B cell (primary cell): ENCODE measurements at regions not wholly inside any gene's neighbourhood (a gene's known extent, or its start where the extent isn't known, plus 50 kb on each side); places are given as distances from the start of the nearest gene placed in this dataset.

ENCODE experiments used
- ATAC-seq: fragments of 200-7000 bp; cut with Tn5 transposase; one replicate; pipeline ENCODE4 v1.10.0; 2021; ENCODE audit warnings: low read depth, mild to moderate bottlenecking, moderate number of reproducible peaks, moderate library complexity
- CTCF ChIA-PET: fragments of 350-600 bp; sonication (Branson Sonifier 250); formaldehyde crosslinking; loops from one replicate; lab custom pipeline; 2021; ENCODE audit warnings: antibody characterized with exemption, inconsistent platforms; lab: Charles Lee
- POLR2A ChIA-PET: fragments of 350-600 bp; sonication (Branson Sonifier 250); formaldehyde crosslinking; loops from one replicate; lab custom pipeline; 2021; ENCODE audit warnings: antibody characterized with exemption; lab: Charles Lee
- DNase-seq: peaks from one replicate; pipeline ENCODE4 v3.0.0; 2013
- H2AFZ ChIP-seq: 2 replicates; pipeline ENCODE4 v1.6.1; 2012; ENCODE audit warnings: mild to moderate bottlenecking, low read depth, low read length; ENCODE audit not compliant: insufficient read depth, poor library complexity, severe bottlenecking
- H3K27ac ChIP-seq, 2 donors: 1 replicate in 1 of 2; 2 replicates in 1 of 2; pipeline ENCODE4 v1.5.1; 2012 to 2013; ENCODE audit warnings: low read length in 2 of 2, mild to moderate bottlenecking in 2 of 2, moderate library complexity in 1 of 2
- H3K27me3 ChIP-seq, 4 experiments: fragments of 200-600 bp in 1 of 4; sonication (generic) in 1 of 4; replicated peaks in 1 of 4; 1 replicate in 2 of 4; 2 replicates in 2 of 4; pipeline versions ENCODE4 v1.6.1 to v1.7.0; 2013 to 2016; ENCODE audit warnings: low read length in 3 of 4, mild to moderate bottlenecking in 2 of 4, mixed read lengths in 1 of 4, moderate library complexity in 1 of 4; ENCODE audit not compliant: insufficient read depth in 4 of 4, control insufficient read depth in 3 of 4; ENCODE audit errors: control extremely low read depth in 1 of 4
- H3K36me3 ChIP-seq, 2 experiments: replicated peaks in 1 of 2; 1 replicate in 1 of 2; 2 replicates in 1 of 2; pipeline versions ENCODE4 v1.6.1 to v1.7.1; 2013; ENCODE audit warnings: low read length in 1 of 2; ENCODE audit not compliant: insufficient read depth in 2 of 2, control insufficient read depth in 1 of 2; ENCODE audit errors: control extremely low read depth in 1 of 2, extremely low read depth in 1 of 2
- H3K4me1 ChIP-seq, 2 donors: fragments of 200-600 bp in 1 of 2; sonication (generic) in 1 of 2; 1 replicate in 1 of 2; 2 replicates in 1 of 2; pipeline versions ENCODE4 v1.5.1 to v1.6.1; 2013 to 2017; ENCODE audit warnings: low read length in 2 of 2; ENCODE audit not compliant: control insufficient read depth in 2 of 2, insufficient read depth in 2 of 2
- H3K4me2 ChIP-seq: replicated peaks from 2 replicates; pipeline ENCODE3; 2012; ENCODE audit warnings: mild to moderate bottlenecking, low read depth, low read length; ENCODE audit not compliant: poor library complexity, severe bottlenecking
- H3K4me3 ChIP-seq, 5 experiments: fragments of 200-600 bp in 1 of 5; sonication (generic) in 1 of 5; 1 replicate in 3 of 5; 2 replicates in 2 of 5; pipeline versions ENCODE4 v1.5.1 to v1.7.0; 2011 to 2016; ENCODE audit warnings: low read length in 4 of 5, mild to moderate bottlenecking in 4 of 5, low read depth in 2 of 5, control low read depth in 1 of 5, moderate library complexity in 1 of 5; ENCODE audit not compliant: insufficient read depth in 1 of 5; ENCODE audit errors: control extremely low read depth in 1 of 5, extremely low read depth in 1 of 5
- H3K79me2 ChIP-seq: fragments of 200-600 bp; sonication (generic); one replicate; pipeline ENCODE4 v1.6.0; 2016; ENCODE audit warnings: low read length; ENCODE audit not compliant: control insufficient read depth, insufficient read depth
- H3K9ac ChIP-seq: fragments of 200-600 bp; sonication (generic); 2 replicates; pipeline ENCODE4 v1.6.1; 2017; ENCODE audit warnings: mild to moderate bottlenecking, low read length, moderate library complexity
- H3K9me3 ChIP-seq, 3 donors: one replicate each; pipeline versions ENCODE4 v1.6.1 to v1.7.1; 2013; ENCODE audit warnings: low read length in 2 of 3; ENCODE audit not compliant: control insufficient read depth in 2 of 3, insufficient read depth in 1 of 3; ENCODE audit errors: control extremely low read depth in 1 of 3
- H4K20me1 ChIP-seq: 2 replicates; pipeline ENCODE4 v1.6.0; 2012; ENCODE audit warnings: mild to moderate bottlenecking, low read length; ENCODE audit not compliant: insufficient read depth, control insufficient read depth, poor library complexity, severe bottlenecking
- H3K27ac Mint-ChIP-seq: one replicate; pipeline ENCODE4 v1.8.0; 2021; ENCODE audit warnings: mixed read lengths
- H3K27me3 Mint-ChIP-seq: one replicate; pipeline ENCODE4 v1.8.0; 2021; ENCODE audit warnings: mixed read lengths
- H3K4me1 Mint-ChIP-seq: one replicate; pipeline ENCODE4 v1.8.0; 2021; ENCODE audit warnings: mixed read lengths
- H3K4me3 Mint-ChIP-seq: one replicate; pipeline ENCODE4 v1.8.0; 2021; ENCODE audit warnings: mixed read lengths
- H3K9me3 Mint-ChIP-seq: one replicate; pipeline ENCODE4 v1.8.0; 2022; ENCODE audit warnings: mixed read lengths; ENCODE audit not compliant: insufficient read depth
- EZH2 ChIP-seq: IDR thresholded peaks from 2 replicates; pipeline ENCODE4 v1.6.1; 2012; ENCODE audit warnings: borderline replicate concordance, low read depth, mild to moderate bottlenecking, moderate library complexity, low read length; ENCODE audit not compliant: insufficient read depth, poor library complexity, severe bottlenecking
- WGBS: methylation state at CpG from one replicate; pipeline ENCODE4 v1.1.5; 2013; ENCODE audit warnings: missing lambda C conversion rate; ENCODE audit not compliant: insufficient coverage; 5-methylcytosine and 5-hydroxymethylcytosine counted together
- intact Hi-C: fragments of 100-400 bp; cut with micrococcal nuclease; formaldehyde crosslinking; loops from one replicate; pipeline ENCODE4 v1.10.0; 2022
- TF ChIP-seq, protein P1 (sequence below): fragments of 200-600 bp; IDR thresholded peaks from one replicate; pipeline ENCODE4 v1.8.0; 2022; ENCODE audit warnings: antibody characterized with exemption, mild to moderate bottlenecking

DNA sequence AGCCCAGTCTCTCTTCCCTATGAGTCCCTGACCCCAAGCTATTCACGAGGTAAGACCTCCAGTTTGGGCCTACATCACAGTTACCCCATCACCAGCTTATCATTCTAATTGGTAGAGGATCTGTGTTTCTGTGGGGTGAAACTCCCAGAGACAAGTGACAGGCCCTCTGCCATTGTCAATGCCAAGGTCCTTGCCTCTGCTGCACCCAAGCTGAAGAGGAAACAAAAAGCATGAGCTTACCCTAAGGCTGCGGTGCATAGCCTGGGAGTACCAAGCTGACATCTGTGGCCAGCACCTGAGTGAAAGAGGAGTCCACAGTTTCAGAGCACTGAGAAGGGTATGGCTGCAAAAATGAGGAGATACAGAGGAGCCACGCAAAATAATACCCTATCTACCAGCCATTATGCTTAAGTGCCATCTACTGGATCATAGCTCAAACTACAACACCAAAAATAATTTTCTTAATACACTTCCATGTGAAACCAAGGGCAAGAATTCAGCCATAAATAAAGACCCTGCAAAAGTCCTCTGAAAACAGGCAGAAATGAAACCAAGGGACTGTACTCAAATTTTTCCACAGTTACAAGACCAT lies 62.3 kb upstream of the ANO5 start:
- H3K9me3 Mint-ChIP-seq: peaks cover 10% of the 10 kb centered on the region
- no peak overlapping the region for H3K9ac ChIP-seq
- no peaks in the 10 kb centered on the region for H4K20me1 ChIP-seq
- H3K27ac Mint-ChIP-seq: no peak overlapping the region
- ChIA-PET CTCF (no interaction called here), POLR2A (no interaction called here)
- H3K9me3 ChIP-seq: peaks cover 0 to 6% (median 0%) of the 10 kb centered on the region in 3 donors
- no peaks in the 10 kb centered on the region for H3K27me3 ChIP-seq
- intact Hi-C loops: no loop called here
- no peak overlapping the region for H3K27ac ChIP-seq
- no peaks in the 10 kb centered on the region for H3K27me3 Mint-ChIP-seq
- TF ChIP-seq, protein P1, sequence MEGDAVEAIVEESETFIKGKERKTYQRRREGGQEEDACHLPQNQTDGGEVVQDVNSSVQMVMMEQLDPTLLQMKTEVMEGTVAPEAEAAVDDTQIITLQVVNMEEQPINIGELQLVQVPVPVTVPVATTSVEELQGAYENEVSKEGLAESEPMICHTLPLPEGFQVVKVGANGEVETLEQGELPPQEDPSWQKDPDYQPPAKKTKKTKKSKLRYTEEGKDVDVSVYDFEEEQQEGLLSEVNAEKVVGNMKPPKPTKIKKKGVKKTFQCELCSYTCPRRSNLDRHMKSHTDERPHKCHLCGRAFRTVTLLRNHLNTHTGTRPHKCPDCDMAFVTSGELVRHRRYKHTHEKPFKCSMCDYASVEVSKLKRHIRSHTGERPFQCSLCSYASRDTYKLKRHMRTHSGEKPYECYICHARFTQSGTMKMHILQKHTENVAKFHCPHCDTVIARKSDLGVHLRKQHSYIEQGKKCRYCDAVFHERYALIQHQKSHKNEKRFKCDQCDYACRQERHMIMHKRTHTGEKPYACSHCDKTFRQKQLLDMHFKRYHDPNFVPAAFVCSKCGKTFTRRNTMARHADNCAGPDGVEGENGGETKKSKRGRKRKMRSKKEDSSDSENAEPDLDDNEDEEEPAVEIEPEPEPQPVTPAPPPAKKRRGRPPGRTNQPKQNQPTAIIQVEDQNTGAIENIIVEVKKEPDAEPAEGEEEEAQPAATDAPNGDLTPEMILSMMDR: no peak
- no peak for TF ChIP-seq EZH2
- H3K4me3 Mint-ChIP-seq: no peak overlapping the region
- no peak overlapping the region for H2AFZ ChIP-seq
- no peak for ATAC-seq
- no peak overlapping the region for H3K4me3 ChIP-seq
- no peaks in the 10 kb centered on the region for H3K4me1 ChIP-seq
- H3K79me2 ChIP-seq: no peaks in the 10 kb centered on the region
- H3K4me1 Mint-ChIP-seq: no peaks in the 10 kb centered on the region
- no peak for DNase-seq
- WGBS: 46% methylated on average over 2 of the region's 3 CpGs
- no peak overlapping the region for H3K4me2 ChIP-seq
- H3K36me3 ChIP-seq: no peaks in the 10 kb centered on the region

DNA sequence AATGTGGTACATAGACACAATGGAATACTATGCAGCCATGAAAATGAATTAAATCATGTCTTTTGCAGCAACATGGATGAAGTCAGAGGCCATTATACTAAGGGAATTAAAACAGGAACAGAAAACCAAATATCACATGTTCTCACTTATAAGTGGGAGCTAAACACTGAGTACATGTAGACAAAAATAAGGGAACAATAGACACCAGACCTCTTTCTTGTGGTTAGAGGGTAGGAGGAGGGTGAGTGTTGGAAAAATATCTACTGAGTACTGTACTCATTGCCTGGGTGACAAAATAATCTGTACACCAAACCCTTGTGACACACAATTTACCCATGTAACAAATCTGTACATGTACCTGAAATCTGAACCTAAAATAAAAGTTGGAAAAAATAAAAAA lies 59.1 kb upstream of the ANO5 start:
- Mint-ChIP-seq H3K4me3 (no peak overlapping the region), H3K27me3 (no peaks in the 10 kb centered on the region), H3K4me1 (no peaks in the 10 kb centered on the region), H3K27ac (no peak overlapping the region), H3K9me3 (peaks cover 2% of the 10 kb centered on the region)
- Histone ChIP-seq H3K9ac (no peak overlapping the region), H3K36me3 (no peaks in the 10 kb centered on the region), H3K4me1 (no peaks in the 10 kb centered on the region), H2AFZ (no peak overlapping the region), H3K4me2 (no peak overlapping the region), H4K20me1 (no peaks in the 10 kb centered on the region), H3K4me3 (no peak overlapping the region), H3K27ac (no peak overlapping the region), H3K27me3 (no peaks in the 10 kb centered on the region), H3K9me3 (peaks cover 0 to 4% (median 0%) of the 10 kb centered on the region in 3 donors), H3K79me2 (no peaks in the 10 kb centered on the region)
- DNase-seq (no peak), ATAC-seq (no peak)
- TF ChIP-seq, protein P1: no peak
- TF ChIP-seq EZH2: no peak
- CTCF ChIA-PET: no interaction called here
- intact Hi-C loops: no loop called here
- POLR2A ChIA-PET: no interaction called here
